Tibial artery (tissue), 4 donors: ENCODE measurements at regions not wholly inside any gene's neighbourhood (a gene's known extent, or its start where the extent isn't known, plus 50 kb on each side); places are given as distances from the start of the nearest gene placed in this dataset.

Experiments used
- DNase-seq, 2 donors: peaks; one replicate each; pipeline ENCODE4 v3.0.0-alpha.2; 2019
- H3K27ac ChIP-seq, 2 donors: fragments of 200-600 bp; sonication (generic) in 1 of 2; 1 replicate in 1 of 2; 2 replicates in 1 of 2; pipeline ENCODE4 v1.5.1; 2018 to 2019; ENCODE audit warnings: mild to moderate bottlenecking in 1 of 2
- H3K27me3 ChIP-seq, 2 donors: fragments of 200-600 bp; sonication (generic) in 1 of 2; one replicate each; pipeline versions ENCODE4 v1.5.1 to v1.6.0; 2016 to 2019
- H3K36me3 ChIP-seq, 3 donors: fragments of 200-600 bp; sonication (generic) in 2 of 3; one replicate each; pipeline ENCODE4 v1.5.1; 2016 to 2019; ENCODE audit warnings: mild to moderate bottlenecking in 2 of 3
- H3K4me1 ChIP-seq, 4 donors: fragments of 200-600 bp; sonication (generic) in 2 of 4; 1 replicate in 3 of 4; 2 replicates in 1 of 4; pipeline ENCODE4 v1.5.1; 2016 to 2019
- H3K4me3 ChIP-seq, 2 donors: fragments of 200-600 bp; sonication (generic) in 1 of 2; 1 replicate in 1 of 2; 2 replicates in 1 of 2; pipeline ENCODE4 v1.5.1; 2018 to 2019; ENCODE audit warnings: mild to moderate bottlenecking in 2 of 2
- H3K9me3 ChIP-seq, 3 donors: fragments of 200-600 bp; sonication (generic) in 1 of 3; one replicate each; pipeline ENCODE4 v1.5.1; 2016 to 2019
- CTCF ChIP-seq, 2 experiments: fragments of 200-600 bp in 1 of 2; fragments of 450-650 bp in 1 of 2; IDR thresholded peaks; one replicate each; pipeline ENCODE4 v1.5.1; 2017 to 2019; ENCODE audit warnings: antibody characterized with exemption in 2 of 2, mild to moderate bottlenecking in 1 of 2, moderate library complexity in 1 of 2
- intact Hi-C: fragments of 100-400 bp; cut with DNase I; formaldehyde crosslinking; loops from one replicate; pipeline ENCODE4 v1.15.0; 2023; ENCODE audit warnings: low total_unique reads

DNA sequence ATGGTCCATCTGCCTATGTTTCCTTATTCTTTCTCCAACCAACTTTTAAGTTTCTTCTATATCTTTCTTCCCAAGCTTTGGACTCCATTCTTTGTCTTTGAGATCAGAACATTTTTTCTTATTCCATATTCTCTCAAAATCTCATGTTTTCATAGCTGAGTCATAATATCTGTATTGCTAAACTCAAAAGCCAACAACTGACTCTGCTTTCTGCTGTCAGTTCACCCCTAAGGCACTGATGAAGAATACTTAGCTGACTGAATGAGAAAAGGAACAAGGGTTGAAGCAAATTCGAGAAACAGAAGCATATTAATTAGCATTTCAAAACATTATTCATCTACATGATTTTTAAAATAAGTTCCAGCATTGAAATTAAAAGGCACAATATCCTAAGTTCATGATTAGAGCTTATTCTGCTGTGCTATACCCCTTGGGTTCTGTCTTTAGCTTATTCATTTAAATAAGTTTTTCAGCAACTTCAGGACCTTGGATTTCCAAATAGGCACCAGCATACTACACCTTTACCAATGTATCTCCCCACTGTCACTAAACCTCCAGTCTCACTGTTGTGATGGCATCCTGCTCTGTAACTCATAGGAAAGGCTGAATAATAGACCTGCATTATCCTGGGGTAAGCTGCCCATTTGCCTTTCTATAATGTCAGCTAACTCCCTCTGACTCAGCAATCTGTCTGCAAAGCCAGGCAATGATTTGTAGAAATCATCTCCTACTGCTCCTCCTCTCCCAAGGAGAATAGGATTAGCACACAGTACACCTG lies 49.9 kb upstream of the C5orf46 start:
- DNase-seq = no peak
- no peaks in the 10 kb centered on the region for H3K36me3 ChIP-seq
- H3K4me1 ChIP-seq = no peaks in the 10 kb centered on the region
- H3K27me3 ChIP-seq = no peaks in the 10 kb centered on the region
- no peak overlapping the region for H3K27ac ChIP-seq
- no peak overlapping the region for H3K4me3 ChIP-seq
- no peaks in the 10 kb centered on the region for H3K9me3 ChIP-seq
- TF ChIP-seq CTCF (IDR thresholded peaks at IDR 0.05) = no peak
- intact Hi-C loops = no loop called here
